K562 (cell line): ENCODE measurements at regions not wholly inside any gene's neighbourhood (a gene's known extent, or its start where the extent isn't known, plus 50 kb on each side); places are given as distances from the start of the nearest gene placed in this dataset.

Source experiments
- ATAC-seq: fragments of 200-7000 bp; cut with Tn5 transposase; 3 replicates; pipeline ENCODE4 v1.9.1; 2020; ENCODE audit warnings: moderate library complexity
- BruUV-seq: library from RNA; stranded (reverse); fragments of 400-500 nt; replicated peaks from 2 replicates; lab custom pipeline; 2021; lab: Mats Ljungman, UMichigan
- CTCF ChIA-PET: fragments of 300-600 bp; formaldehyde crosslinking; extraction: SDS; loops from one replicate; lab custom pipeline; 2021; ENCODE audit warnings: low intra/inter-chr PET ratio; lab: Yijun Ruan, JAX
- POLR2A ChIA-PET: fragments of 300-600, 350-650 bp; sonication (Branson Sonifier 250); formaldehyde crosslinking; extraction: SDS; loops from one replicate; lab custom pipeline; 2021; ENCODE audit warnings: antibody characterized with exemption, inconsistent platforms; lab: Yijun Ruan, JAX
- DNase-seq, 4 experiments: peaks; one replicate each; pipeline versions ENCODE4 v3.0.0 to v3.0.0-alpha.2; 2011 to 2018; ENCODE audit warnings: low spot score in 3 of 4, mixed read lengths in 3 of 4; ENCODE audit errors: extremely low read depth in 1 of 4
- FAIRE-seq: peaks from 2 replicates; lab custom pipeline; 2011; peaks lifted over from hg19 to GRCh38; lab: Jason Lieb, UNC
- H2AFZ ChIP-seq: 2 replicates; pipeline ENCODE4 v1.6.0; 2011; ENCODE audit warnings: low read depth, low read length, control low read depth, inconsistent platforms
- H3K27ac ChIP-seq: fragments of 200-600 bp; 3 replicates; pipeline ENCODE4 v1.8.0; 2011; ENCODE audit warnings: low read depth, mild to moderate bottlenecking, control low read depth, inconsistent platforms, low read length, moderate library complexity, mixed read lengths; ENCODE audit errors: extremely low read depth
- H3K27me3 ChIP-seq, 2 experiments: fragments of 300-600 bp in 1 of 2; 2 replicates in 1 of 2; 3 replicates in 1 of 2; pipeline versions ENCODE4 v1.6.0 to v1.8.0; 2011; ENCODE audit warnings: inconsistent platforms in 2 of 2, low read length in 2 of 2, mild to moderate bottlenecking in 1 of 2, mixed read lengths in 1 of 2, moderate library complexity in 1 of 2; ENCODE audit not compliant: control insufficient read depth in 2 of 2, insufficient read depth in 2 of 2
- H3K36me3 ChIP-seq: fragments of 300-600 bp; 3 replicates; pipeline ENCODE4 v1.8.0; 2011; ENCODE audit warnings: mild to moderate bottlenecking, low read length, inconsistent platforms; ENCODE audit not compliant: control insufficient read depth, insufficient read depth
- H3K4me1 ChIP-seq, 2 experiments: fragments of 200-600 bp in 1 of 2; replicated peaks in 1 of 2; 2 replicates in 1 of 2; 3 replicates in 1 of 2; pipeline versions ENCODE4 v1.5.1 to v1.8.0; 2011; ENCODE audit warnings: inconsistent platforms in 2 of 2, low read length in 2 of 2, mild to moderate bottlenecking in 1 of 2, mixed read lengths in 1 of 2, moderate library complexity in 1 of 2; ENCODE audit not compliant: control insufficient read depth in 2 of 2, insufficient read depth in 2 of 2
- H3K4me2 ChIP-seq: 2 replicates; pipeline ENCODE4 v1.6.1; 2011; ENCODE audit warnings: low read length, control low read depth, inconsistent platforms, mixed read lengths; ENCODE audit not compliant: insufficient read depth
- H3K4me3 ChIP-seq: fragments of 200-600 bp; sonication (generic), shearing (Covaris generic); 2 replicates; pipeline ENCODE4 v1.5.1; 2016; ENCODE audit warnings: control low read depth, inconsistent platforms
- H3K79me2 ChIP-seq: fragments of 200-600 bp; 3 replicates; pipeline ENCODE4 v1.8.0; 2011; ENCODE audit warnings: low read length, inconsistent platforms; ENCODE audit not compliant: control insufficient read depth, insufficient read depth
- H3K9ac ChIP-seq, 2 experiments: 2 replicates each; pipeline versions ENCODE4 v1.6.0 to v1.6.1; 2011; ENCODE audit warnings: low read depth in 2 of 2, low read length in 2 of 2, control low read depth in 1 of 2, inconsistent platforms in 1 of 2, mild to moderate bottlenecking in 1 of 2, mixed read lengths in 1 of 2; ENCODE audit not compliant: insufficient read depth in 1 of 2
- H3K9me1 ChIP-seq: one replicate; pipeline ENCODE4 v1.6.0; 2011; ENCODE audit warnings: inconsistent platforms, mild to moderate bottlenecking, low read length, moderate library complexity; ENCODE audit not compliant: control insufficient read depth, insufficient read depth
- H3K9me3 ChIP-seq: replicated peaks from 2 replicates; pipeline ENCODE4 v1.5.1; 2011; ENCODE audit warnings: low read depth, low read length, inconsistent platforms; ENCODE audit not compliant: control insufficient read depth, insufficient read depth
- H4K20me1 ChIP-seq: replicated peaks from 2 replicates; pipeline ENCODE4 v1.6.1; 2011; ENCODE audit warnings: low read length, inconsistent platforms, mixed read lengths; ENCODE audit not compliant: control insufficient read depth, insufficient read depth
- CCAR2 ChIP-seq: fragments of 200-400 bp; formaldehyde crosslinking; IDR thresholded peaks from 2 replicates; pipeline ENCODE4 v1.6.1; 2017; ENCODE audit warnings: mild to moderate bottlenecking, low read depth, low read length
- HLTF ChIP-seq: fragments of 450-650 bp; IDR thresholded peaks from 2 replicates; pipeline ENCODE4 v1.6.1; 2016
- IRF9 ChIP-seq: fragments of 450-650 bp; IDR thresholded peaks from 2 replicates; pipeline ENCODE4 v1.6.1; 2016; ENCODE audit warnings: missing biosample characterization, missing genetic modification characterization
- PHF8 ChIP-seq: fragments of 200-600 bp; sonication (generic); IDR thresholded peaks from 2 replicates; pipeline ENCODE4 v1.6.1; 2012; ENCODE audit warnings: mixed run types, mild to moderate bottlenecking, inconsistent platforms, low read length, moderate library complexity, borderline replicate concordance
- PTRF ChIP-seq: fragments of 450-650 bp; IDR thresholded peaks from 2 replicates; pipeline ENCODE4 v1.6.1; 2016; ENCODE audit warnings: mild to moderate bottlenecking, missing genetic modification characterization, missing compliant biosample characterization
- SMARCA4 ChIP-seq: fragments of 450-650 bp; IDR thresholded peaks from 2 replicates; pipeline ENCODE4 v1.6.1; 2016
- SMARCE1 ChIP-seq: fragments of 450-650 bp; IDR thresholded peaks from 2 replicates; pipeline ENCODE4 v1.7.1; 2016; ENCODE audit warnings: mild to moderate bottlenecking
- SMC3 ChIP-seq: conservative IDR thresholded peaks from 2 replicates; pipeline ENCODE4 v1.6.1; 2011; ENCODE audit warnings: low read depth, low read length, improper control_type of control experiment; ENCODE audit not compliant: insufficient read depth
- TCF15 ChIP-seq: fragments of 250-450 bp; sonication (Bioruptor Pico); IDR thresholded peaks from 2 replicates; pipeline ENCODE4 v1.8.0; 2022; ENCODE audit warnings: moderate library complexity, mild to moderate bottlenecking, inconsistent platforms
- TCF3 ChIP-seq: sonication (generic); formaldehyde crosslinking; IDR thresholded peaks from 2 replicates; pipeline ENCODE4 v1.4.0; 2020; ENCODE audit warnings: mild to moderate bottlenecking, missing genetic modification reagents
- U2AF1 ChIP-seq: fragments of 200-400 bp; formaldehyde crosslinking; optimal IDR thresholded peaks from 2 replicates; pipeline ENCODE3; 2017; ENCODE audit warnings: mild to moderate bottlenecking, low read depth, low read length, moderate library complexity
- ZMIZ1 ChIP-seq, 2 experiments: fragments of 150-350 bp in 1 of 2; IDR thresholded peaks; 2 replicates each; pipeline ENCODE4 v1.6.1; 2012 to 2016; ENCODE audit warnings: low read depth in 2 of 2, low read length in 2 of 2, mild to moderate bottlenecking in 1 of 2, moderate library complexity in 1 of 2
- ZNF146 ChIP-seq: IDR thresholded peaks from one replicate; pipeline ENCODE4 v1.6.1; 2018; ENCODE audit warnings: missing compliant biosample characterization; ENCODE audit not compliant: unreplicated experiment
- ZNF583 ChIP-seq: fragments of 250-450 bp; sonication (Bioruptor Pico); IDR thresholded peaks from 2 replicates; pipeline ENCODE4 v1.4.0; 2020
- ZNF696 ChIP-seq: fragments of 250-450 bp; sonication (Bioruptor Pico); conservative IDR thresholded peaks from 2 replicates; pipeline ENCODE4 v1.4.0; 2020; ENCODE audit warnings: mild to moderate bottlenecking, moderate library complexity
- WGBS: fragments of 100-300 bp; shearing (Covaris generic); methylation state at CpG from one replicate; pipeline ENCODE4 v1.1.6; 2016; ENCODE audit warnings: low coverage, mixed read lengths; ENCODE audit not compliant: insufficient coverage; ENCODE audit errors: missing lambda C conversion rate; 5-methylcytosine and 5-hydroxymethylcytosine counted together
- in situ Hi-C: fragments of 300-500 bp; cut with MboI; formaldehyde crosslinking; loops from 4 replicates; pipeline ENCODE4 v1.15.0; 2018; ENCODE audit warnings: inconsistent platforms, mixed read lengths
- intact Hi-C: fragments of 100-400 bp; cut with micrococcal nuclease; formaldehyde crosslinking; loops from 2 replicates; pipeline ENCODE4 v1.14.2; 2022
- TF ChIP-seq, protein P1 (sequence below): fragments of 450-650 bp; IDR thresholded peaks from 2 replicates; pipeline ENCODE4 v1.6.1; 2016
- TF ChIP-seq, protein P2 (sequence below), 3 experiments: fragments of 200-800 bp in 1 of 3; sonication (Bioruptor generic) in 1 of 3; sonication (generic) in 1 of 3; formaldehyde crosslinking in 1 of 3; IDR thresholded peaks; 2 replicates each; pipeline versions ENCODE4 v1.6.1 to v1.8.0; 2016 to 2022; ENCODE audit warnings: mild to moderate bottlenecking in 2 of 3, missing compliant biosample characterization in 2 of 3, missing genetic modification characterization in 2 of 3, missing genetic modification reagents in 1 of 3

GRCh38 chr2:176471949-176472348 is 202.7 kb downstream of the MTX2 start:
- H3K79me2 ChIP-seq, result no peaks in the 10 kb centered on the region
- H3K9ac ChIP-seq, result no peak overlapping the region
- no peaks in the 10 kb centered on the region for H3K9me3 ChIP-seq
- no peak overlapping the region for H3K27ac ChIP-seq
- H3K27me3 ChIP-seq, result peaks cover 0 to 16% of the 10 kb centered on the region in 2 experiments; a peak in 2 of 5 replicates
- CTCF ChIA-PET, result no interaction called here
- TF ChIP-seq, protein P1, sequence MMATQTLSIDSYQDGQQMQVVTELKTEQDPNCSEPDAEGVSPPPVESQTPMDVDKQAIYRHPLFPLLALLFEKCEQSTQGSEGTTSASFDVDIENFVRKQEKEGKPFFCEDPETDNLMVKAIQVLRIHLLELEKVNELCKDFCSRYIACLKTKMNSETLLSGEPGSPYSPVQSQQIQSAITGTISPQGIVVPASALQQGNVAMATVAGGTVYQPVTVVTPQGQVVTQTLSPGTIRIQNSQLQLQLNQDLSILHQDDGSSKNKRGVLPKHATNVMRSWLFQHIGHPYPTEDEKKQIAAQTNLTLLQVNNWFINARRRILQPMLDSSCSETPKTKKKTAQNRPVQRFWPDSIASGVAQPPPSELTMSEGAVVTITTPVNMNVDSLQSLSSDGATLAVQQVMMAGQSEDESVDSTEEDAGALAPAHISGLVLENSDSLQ, result no peak
- TF ChIP-seq ZNF146 (CRISPR knock-in tag) (no peak), PTRF (tag) (no peak), SMARCA4 (no peak), SMARCE1 (no peak), PHF8 (no peak), ZMIZ1 (IDR thresholded peaks at IDR 0.05; ENCODE audit: low read depth in 2 of 2, low read length in 2 of 2) (no peak), U2AF1 (no peak), TCF15 (CRISPR knock-in tag) (no peak), ZNF583 (CRISPR knock-in tag) (no peak), TCF3 (CRISPR knock-in tag) (no peak), IRF9 (tag) (no peak), ZNF696 (CRISPR knock-in tag) (no peak), HLTF (no peak), CCAR2 (no peak), SMC3 (no peak)
- TF ChIP-seq, protein P2, sequence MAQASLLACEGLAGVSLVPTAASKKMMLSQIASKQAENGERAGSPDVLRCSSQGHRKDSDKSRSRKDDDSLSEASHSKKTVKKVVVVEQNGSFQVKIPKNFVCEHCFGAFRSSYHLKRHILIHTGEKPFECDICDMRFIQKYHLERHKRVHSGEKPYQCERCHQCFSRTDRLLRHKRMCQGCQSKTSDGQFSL (CRISPR knock-in tag; IDR thresholded peaks at IDR 0.05), result no peak
- TF ChIP-seq, protein P2 (tag; IDR thresholded peaks at IDR 0.05), result no peak
- TF ChIP-seq, all 486 proteins: peak for 0
- intact Hi-C loops (no loop called here), in situ Hi-C loops (no loop called here)
- 3% methylated on average over 2 of the region's 2 CpGs for WGBS
- Histone ChIP-seq H3K4me2 (no peak overlapping the region), H2AFZ (no peak overlapping the region), H3K36me3 (no peaks in the 10 kb centered on the region), H4K20me1 (no peaks in the 10 kb centered on the region), H3K4me3 (no peak overlapping the region), H3K4me1 (no peaks in the 10 kb centered on the region), H3K9me1 (no peaks in the 10 kb centered on the region)
- no peak for DNase-seq
- no TSS peak for BruUV-seq
- POLR2A ChIA-PET, result interaction anchor here (0.6 to 1.0 kb wide), 2 partner anchors 17 to 82 kb away, joined by 3 read pairs; no protein-coding TSS in a partner anchor
- peak; percentile 19 for FAIRE-seq
- ATAC-seq, result no peak
